ENCODE measurements at regions not wholly inside any gene's neighbourhood (a gene's known extent, or its start where the extent isn't known, plus 50 kb on each side); places are given as distances from the start of the nearest gene placed in this dataset.
"Not testable (repeated sequence)": the region's sequence is repeated elsewhere in the genome, so short reads cannot be mapped to it uniquely, and the experiment has no call there.

DNA sequence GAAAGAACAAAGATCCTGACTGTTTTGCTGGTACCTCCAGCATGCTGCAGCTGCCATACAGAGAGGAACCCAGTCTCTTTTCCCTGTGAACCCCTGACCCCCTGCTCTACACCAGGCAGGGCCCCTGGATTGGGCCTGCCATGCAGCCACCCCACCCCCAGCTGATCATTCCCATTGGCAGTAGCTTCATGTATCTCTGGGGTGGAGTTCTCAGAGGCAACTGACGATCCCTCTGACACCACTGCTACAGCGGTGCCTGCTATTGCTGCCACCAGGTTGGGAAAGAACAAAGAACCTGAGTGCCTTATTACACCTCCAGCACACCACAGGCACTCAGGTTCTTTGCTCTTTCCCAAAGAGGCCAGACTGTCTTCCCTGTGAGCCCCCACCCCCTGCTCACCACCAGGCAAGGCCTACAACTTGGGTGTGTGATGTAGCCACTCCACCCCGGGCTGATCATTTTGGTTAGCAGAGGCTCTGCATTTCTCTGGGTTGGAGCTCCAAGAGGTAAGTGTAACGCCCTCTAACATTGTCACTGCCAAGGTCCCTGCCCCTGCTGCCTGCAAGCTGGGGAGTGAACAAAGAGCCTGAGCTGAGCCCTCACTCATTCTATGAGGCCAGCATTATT, 252.4 kb downstream of the SPATA31A6 start:
- H3K27ac ChIP-seq (ENCODE audit: low read depth, low read length, poor library complexity, severe bottlenecking); H4K20me1 ChIP-seq (ENCODE audit: insufficient read depth, low read length); POLR2A ChIA-PET; intact Hi-C loops (cut with micrococcal nuclease; ENCODE audit: unreplicated experiment); BruUV-seq (replicated peaks); DNase-seq (ENCODE audit: low spot score); H3K79me2 ChIP-seq (ENCODE audit: insufficient read depth, low read depth, low read length); H3K9me3 ChIP-seq (ENCODE audit: low read length); H3K9me2 ChIP-seq (ENCODE audit: insufficient read depth, low read length); H3K36me3 ChIP-seq (ENCODE audit: insufficient read depth, low read length); H3K4me3 ChIP-seq (ENCODE audit: low read depth, low read length, poor library complexity, severe bottlenecking); H3K4me2 ChIP-seq (ENCODE audit: low read length); CTCF ChIA-PET (ENCODE audit: unreplicated experiment); H3K4me1 ChIP-seq (ENCODE audit: insufficient read depth, low read length, poor library complexity, severe bottlenecking); H2AFZ ChIP-seq (ENCODE audit: low read length): not testable (repeated sequence)

DNA sequence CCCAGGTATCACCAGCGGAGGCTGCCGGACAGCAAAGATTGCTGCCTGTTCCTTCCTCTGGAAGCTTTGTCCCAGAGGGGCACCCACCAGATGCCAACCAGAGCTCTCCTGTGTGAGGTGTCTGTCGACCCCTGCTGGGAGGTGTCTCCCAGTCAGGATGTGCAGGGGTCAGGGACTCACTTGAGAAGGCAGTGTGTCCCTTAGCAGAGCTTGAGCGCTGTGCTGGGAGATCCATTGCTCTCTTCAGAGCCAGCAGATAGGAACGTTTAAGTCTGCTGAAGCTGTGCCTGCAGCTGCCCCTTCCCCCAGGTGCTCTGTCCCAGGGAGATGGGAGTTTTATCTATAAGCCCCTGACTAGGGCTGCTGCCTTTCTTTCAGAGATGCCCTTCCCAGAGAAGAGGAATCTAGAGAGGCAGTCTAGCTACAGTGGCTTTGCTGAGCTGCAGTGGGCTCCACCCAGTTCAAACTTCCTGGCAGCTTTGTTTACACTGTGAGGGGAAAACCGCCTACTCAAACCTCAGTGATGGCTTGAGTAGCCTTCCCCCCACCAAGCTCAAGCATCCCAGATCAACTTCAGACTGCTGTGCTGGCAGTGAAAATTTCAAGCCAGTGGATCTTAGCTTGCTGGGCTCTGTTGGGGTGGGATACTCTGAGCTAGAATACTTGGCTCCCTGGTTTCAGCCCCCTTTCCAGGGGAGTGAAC, 253.7 kb downstream of the SPATA31A6 start:
- H3K4me3 ChIP-seq (ENCODE audit: low read depth, low read length, poor library complexity, severe bottlenecking); CTCF ChIA-PET (ENCODE audit: unreplicated experiment); H3K27ac ChIP-seq (ENCODE audit: low read depth, low read length, poor library complexity, severe bottlenecking); H3K36me3 ChIP-seq (ENCODE audit: insufficient read depth, low read length); H4K20me1 ChIP-seq (ENCODE audit: insufficient read depth, low read length); H3K4me1 ChIP-seq (ENCODE audit: insufficient read depth, low read length, poor library complexity, severe bottlenecking); BruUV-seq (replicated peaks); H3K79me2 ChIP-seq (ENCODE audit: insufficient read depth, low read depth, low read length); H3K4me2 ChIP-seq (ENCODE audit: low read length); H3K9me3 ChIP-seq (ENCODE audit: low read length); intact Hi-C loops (cut with micrococcal nuclease; ENCODE audit: unreplicated experiment); H2AFZ ChIP-seq (ENCODE audit: low read length); DNase-seq (ENCODE audit: low spot score); POLR2A ChIA-PET; H3K9me2 ChIP-seq (ENCODE audit: insufficient read depth, low read length): not testable (repeated sequence)

DNA sequence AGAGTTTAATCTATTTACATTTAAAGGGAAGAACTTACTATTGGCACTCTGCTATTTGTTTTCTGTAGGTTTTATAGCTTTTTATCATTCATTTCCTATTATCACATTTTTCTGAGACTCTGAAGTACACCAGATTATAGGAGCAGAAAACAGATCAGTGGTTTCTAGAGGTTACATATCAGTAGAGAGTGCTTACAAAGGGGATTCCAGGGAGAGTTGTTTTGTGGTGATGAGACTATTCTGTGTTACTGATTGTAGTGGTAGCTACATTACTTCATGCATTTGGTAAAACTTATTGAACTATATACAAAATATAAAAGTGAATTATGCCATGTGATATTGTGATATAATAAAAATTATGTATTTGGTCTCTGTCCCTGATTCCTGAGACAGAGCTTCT, 259.2 kb downstream of the SPATA31A6 start:
- H3K79me2 ChIP-seq (ENCODE audit: insufficient read depth, low read depth, low read length); H3K4me2 ChIP-seq (ENCODE audit: low read length); CTCF ChIA-PET (ENCODE audit: unreplicated experiment); H3K27ac ChIP-seq (ENCODE audit: low read depth, low read length, poor library complexity, severe bottlenecking); H3K36me3 ChIP-seq (ENCODE audit: insufficient read depth, low read length); BruUV-seq (replicated peaks); DNase-seq (ENCODE audit: low spot score); intact Hi-C loops (cut with micrococcal nuclease; ENCODE audit: unreplicated experiment); H3K9me2 ChIP-seq (ENCODE audit: insufficient read depth, low read length); H3K9me3 ChIP-seq (ENCODE audit: low read length); POLR2A ChIA-PET; H3K4me1 ChIP-seq (ENCODE audit: insufficient read depth, low read length, poor library complexity, severe bottlenecking); H4K20me1 ChIP-seq (ENCODE audit: insufficient read depth, low read length); H2AFZ ChIP-seq (ENCODE audit: low read length); H3K4me3 ChIP-seq (ENCODE audit: low read depth, low read length, poor library complexity, severe bottlenecking): not testable (repeated sequence)

DNA sequence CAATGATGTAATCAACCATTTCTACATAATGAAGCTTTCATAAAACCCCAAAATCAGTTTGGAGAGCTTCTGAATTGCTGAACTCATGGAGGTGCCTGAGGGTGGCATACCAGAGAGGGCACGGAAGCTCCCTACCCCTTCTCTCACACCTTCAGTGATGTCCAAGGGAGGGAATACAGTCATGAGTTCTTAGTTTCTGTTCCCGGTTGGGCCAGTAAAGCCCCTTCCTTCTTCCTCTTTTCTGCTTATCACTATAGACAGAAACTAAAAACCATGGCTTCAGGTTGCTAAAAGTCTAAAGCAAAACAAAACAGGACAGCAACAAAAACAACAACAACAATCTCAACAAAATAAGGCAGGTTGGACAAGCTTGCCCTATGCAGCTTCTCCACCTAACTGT, 260.0 kb downstream of the SPATA31A6 start:
- H3K4me3 ChIP-seq (ENCODE audit: low read depth, low read length, poor library complexity, severe bottlenecking); H3K4me1 ChIP-seq (ENCODE audit: insufficient read depth, low read length, poor library complexity, severe bottlenecking); POLR2A ChIA-PET; intact Hi-C loops (cut with micrococcal nuclease; ENCODE audit: unreplicated experiment); H3K9me2 ChIP-seq (ENCODE audit: insufficient read depth, low read length); H3K27ac ChIP-seq (ENCODE audit: low read depth, low read length, poor library complexity, severe bottlenecking); H4K20me1 ChIP-seq (ENCODE audit: insufficient read depth, low read length); H2AFZ ChIP-seq (ENCODE audit: low read length); H3K9me3 ChIP-seq (ENCODE audit: low read length); H3K4me2 ChIP-seq (ENCODE audit: low read length); BruUV-seq (replicated peaks); H3K36me3 ChIP-seq (ENCODE audit: insufficient read depth, low read length); CTCF ChIA-PET (ENCODE audit: unreplicated experiment); H3K79me2 ChIP-seq (ENCODE audit: insufficient read depth, low read depth, low read length): not testable (repeated sequence)
- DNase-seq (ENCODE audit: low spot score) = peak; percentile 14

DNA sequence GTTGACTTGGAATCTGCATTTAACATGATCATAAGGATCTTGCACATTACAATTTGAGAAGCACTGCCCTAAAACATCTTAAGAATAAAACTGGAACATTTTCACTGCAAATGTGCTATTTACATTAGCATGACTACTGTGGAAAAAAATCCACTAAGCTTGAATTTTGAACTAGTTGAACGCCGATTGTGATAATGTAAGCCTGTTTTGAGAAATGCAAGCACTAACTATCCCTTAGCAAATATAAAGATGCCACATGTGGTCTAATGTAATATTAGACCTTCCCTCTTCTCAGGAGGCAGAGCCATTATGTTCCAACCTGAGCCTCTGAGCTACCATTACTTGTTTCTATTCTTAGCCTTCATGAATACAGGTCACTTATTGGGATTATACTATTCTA, 278.0 kb downstream of the SPATA31A6 start:
- H3K36me3 ChIP-seq (ENCODE audit: insufficient read depth, low read length); CTCF ChIA-PET (ENCODE audit: unreplicated experiment); intact Hi-C loops (cut with micrococcal nuclease; ENCODE audit: unreplicated experiment); DNase-seq (ENCODE audit: low spot score); H3K27ac ChIP-seq (ENCODE audit: low read depth, low read length, poor library complexity, severe bottlenecking); BruUV-seq (replicated peaks); H3K4me1 ChIP-seq (ENCODE audit: insufficient read depth, low read length, poor library complexity, severe bottlenecking); H3K4me2 ChIP-seq (ENCODE audit: low read length); H2AFZ ChIP-seq (ENCODE audit: low read length); H3K4me3 ChIP-seq (ENCODE audit: low read depth, low read length, poor library complexity, severe bottlenecking); H3K9me2 ChIP-seq (ENCODE audit: insufficient read depth, low read length); H4K20me1 ChIP-seq (ENCODE audit: insufficient read depth, low read length); POLR2A ChIA-PET; H3K9me3 ChIP-seq (ENCODE audit: low read length); H3K79me2 ChIP-seq (ENCODE audit: insufficient read depth, low read depth, low read length): not testable (repeated sequence)

DNA sequence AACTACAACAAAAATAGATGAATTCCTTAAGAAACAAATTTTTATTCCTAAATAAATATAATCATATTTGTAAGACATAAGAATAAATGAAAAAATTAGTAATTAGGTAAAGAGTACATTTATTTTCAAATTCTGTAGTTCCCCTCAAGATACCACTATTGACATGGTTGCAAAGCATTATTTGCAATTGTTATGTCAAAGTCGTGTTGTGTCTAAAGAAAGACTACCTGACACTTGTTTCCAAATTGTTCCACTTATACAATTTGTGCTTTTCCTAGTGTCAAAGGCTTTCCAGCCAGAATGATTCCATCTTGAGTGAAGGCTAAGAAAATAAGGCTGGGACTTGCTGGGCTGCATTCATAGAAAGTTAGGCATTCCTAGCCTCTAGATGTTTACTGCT, 278.4 kb downstream of the SPATA31A6 start:
- BruUV-seq (replicated peaks); POLR2A ChIA-PET; DNase-seq (ENCODE audit: low spot score); CTCF ChIA-PET (ENCODE audit: unreplicated experiment); H3K4me1 ChIP-seq (ENCODE audit: insufficient read depth, low read length, poor library complexity, severe bottlenecking); H3K4me2 ChIP-seq (ENCODE audit: low read length); H2AFZ ChIP-seq (ENCODE audit: low read length); H3K4me3 ChIP-seq (ENCODE audit: low read depth, low read length, poor library complexity, severe bottlenecking); H3K36me3 ChIP-seq (ENCODE audit: insufficient read depth, low read length); H3K9me2 ChIP-seq (ENCODE audit: insufficient read depth, low read length); intact Hi-C loops (cut with micrococcal nuclease; ENCODE audit: unreplicated experiment); H3K9me3 ChIP-seq (ENCODE audit: low read length); H3K79me2 ChIP-seq (ENCODE audit: insufficient read depth, low read depth, low read length); H3K27ac ChIP-seq (ENCODE audit: low read depth, low read length, poor library complexity, severe bottlenecking); H4K20me1 ChIP-seq (ENCODE audit: insufficient read depth, low read length): not testable (repeated sequence)

Measured in OCI-LY7 (cell line).